ENCODE measurements at regions not wholly inside any gene's neighbourhood (a gene's known extent, or its start where the extent isn't known, plus 50 kb on each side); places are given as distances from the start of the nearest gene placed in this dataset.

DNA sequence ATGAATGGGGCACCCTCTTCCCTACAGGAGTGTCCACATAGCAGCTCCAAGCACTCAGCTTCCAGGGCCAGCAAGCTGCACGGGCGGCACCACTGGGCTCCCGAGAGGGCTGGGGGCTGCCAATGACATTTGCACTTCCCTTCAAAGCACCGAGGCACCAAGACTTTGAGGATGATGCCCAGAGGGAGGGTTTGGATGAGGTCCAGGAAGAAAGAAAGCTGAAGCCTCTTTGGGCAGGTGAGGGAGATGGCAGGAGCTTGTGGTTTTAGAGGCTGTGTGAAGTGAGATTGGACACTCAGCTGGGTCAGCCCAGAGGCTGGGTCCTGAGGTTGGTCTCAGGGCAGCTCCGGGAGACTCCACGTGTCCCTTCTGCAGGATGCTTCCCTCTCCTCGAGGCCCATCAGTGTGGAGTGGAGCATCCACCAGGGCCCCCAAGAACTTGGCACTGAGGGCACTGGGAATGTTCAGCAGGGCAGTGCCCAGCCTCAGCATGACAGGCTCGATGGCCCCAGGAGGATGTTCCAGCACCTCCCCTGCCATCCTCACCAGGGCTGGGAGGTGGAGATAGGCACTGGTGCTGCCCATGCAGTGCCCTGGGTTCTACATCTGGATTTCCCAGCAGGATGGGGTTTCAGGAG, 54.9 kb upstream of the IGFBP3 start:
- no peak for ATAC-seq
- ChIA-PET POLR2A (no interaction called here), CTCF (no interaction called here), RAD21 (ENCODE audit: low non-redundant PET in 1 of 2, low total read pairs in 2 of 2, uncharacterized antibody in 2 of 2, unreplicated experiment in 2 of 2) (no interaction called here)
- Histone ChIP-seq H3K36me3 (ENCODE audit: control insufficient read depth in 1 of 2, insufficient read depth in 2 of 2, low read length in 2 of 2) (no peaks in the 10 kb centered on the region), H3K4me3 (replicated peaks in 1 of 2; ENCODE audit: low read depth in 1 of 2, low read length in 2 of 2) (no peak overlapping the region), H3K27ac (ENCODE audit: low read depth, low read length) (no peak overlapping the region), H3K9me3 (ENCODE audit: control insufficient read depth in 1 of 2, insufficient read depth in 1 of 2, low read depth in 1 of 2, low read length in 2 of 2) (no peaks in the 10 kb centered on the region), H2AFZ (ENCODE audit: low read depth, low read length, poor library complexity, severe bottlenecking) (no peak overlapping the region), H3K4me1 (ENCODE audit: control insufficient read depth in 1 of 2, insufficient read depth in 2 of 2, low read length in 2 of 2) (peaks cover 27 to 77% of the 10 kb centered on the region in 2 experiments), H3K9ac (ENCODE audit: low read length) (no peak overlapping the region), H3K27me3 (ENCODE audit: insufficient read depth, low read length) (no peaks in the 10 kb centered on the region), H3K9me2 (ENCODE audit: insufficient read depth) (no peaks in the 10 kb centered on the region), H4K20me1 (ENCODE audit: insufficient read depth) (no peaks in the 10 kb centered on the region), H3K79me2 (ENCODE audit: insufficient read depth, low read length) (no peaks in the 10 kb centered on the region), H3K4me2 (ENCODE audit: low read length) (peak overlapping the region; percentile 3; the same call in 1 of the 2 replicates)
- intact Hi-C loops (cut with micrococcal nuclease) = no loop called here
- BruUV-seq (replicated peaks) = no TSS peak
- TF ChIP-seq, protein P1, sequence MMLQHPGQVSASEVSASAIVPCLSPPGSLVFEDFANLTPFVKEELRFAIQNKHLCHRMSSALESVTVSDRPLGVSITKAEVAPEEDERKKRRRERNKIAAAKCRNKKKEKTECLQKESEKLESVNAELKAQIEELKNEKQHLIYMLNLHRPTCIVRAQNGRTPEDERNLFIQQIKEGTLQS (IDR thresholded peaks at IDR 0.05) = no peak
- no peak for TF ChIP-seq RAD21 (IDR thresholded peaks at IDR 0.05; ENCODE audit: low read depth)
- TF ChIP-seq, protein P2, sequence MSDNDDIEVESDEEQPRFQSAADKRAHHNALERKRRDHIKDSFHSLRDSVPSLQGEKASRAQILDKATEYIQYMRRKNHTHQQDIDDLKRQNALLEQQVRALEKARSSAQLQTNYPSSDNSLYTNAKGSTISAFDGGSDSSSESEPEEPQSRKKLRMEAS (IDR thresholded peaks at IDR 0.05) = no peak
- no peak for TF ChIP-seq ZBTB33 (IDR thresholded peaks at IDR 0.05; ENCODE audit: extremely low read depth, insufficient replicate concordance, low read length)
- no peak for TF ChIP-seq POLR2AphosphoS5 (IDR thresholded peaks at IDR 0.05; ENCODE audit: low read depth, low read length)
- TF ChIP-seq CBX3 (IDR thresholded peaks at IDR 0.05; ENCODE audit: low read depth) = no peak
- no peak for TF ChIP-seq EZH2 (IDR thresholded peaks at IDR 0.05)
- no peak for TF ChIP-seq EZH2phosphoT487 (IDR thresholded peaks at IDR 0.05; ENCODE audit: borderline replicate concordance)
- no peak for TF ChIP-seq SRF (IDR thresholded peaks at IDR 0.05; ENCODE audit: low read depth)
- no peak for TF ChIP-seq EGR1 (IDR thresholded peaks at IDR 0.05; ENCODE audit: low read depth)
- TF ChIP-seq YY1 (IDR thresholded peaks at IDR 0.05; ENCODE audit: extremely low read depth, insufficient replicate concordance, low read depth, low read length) = no peak
- no peak for TF ChIP-seq ZFX (IDR thresholded peaks at IDR 0.05)
- TF ChIP-seq FOSL1 (IDR thresholded peaks at IDR 0.05; ENCODE audit: low read depth) = no peak
- TF ChIP-seq, protein P3, sequence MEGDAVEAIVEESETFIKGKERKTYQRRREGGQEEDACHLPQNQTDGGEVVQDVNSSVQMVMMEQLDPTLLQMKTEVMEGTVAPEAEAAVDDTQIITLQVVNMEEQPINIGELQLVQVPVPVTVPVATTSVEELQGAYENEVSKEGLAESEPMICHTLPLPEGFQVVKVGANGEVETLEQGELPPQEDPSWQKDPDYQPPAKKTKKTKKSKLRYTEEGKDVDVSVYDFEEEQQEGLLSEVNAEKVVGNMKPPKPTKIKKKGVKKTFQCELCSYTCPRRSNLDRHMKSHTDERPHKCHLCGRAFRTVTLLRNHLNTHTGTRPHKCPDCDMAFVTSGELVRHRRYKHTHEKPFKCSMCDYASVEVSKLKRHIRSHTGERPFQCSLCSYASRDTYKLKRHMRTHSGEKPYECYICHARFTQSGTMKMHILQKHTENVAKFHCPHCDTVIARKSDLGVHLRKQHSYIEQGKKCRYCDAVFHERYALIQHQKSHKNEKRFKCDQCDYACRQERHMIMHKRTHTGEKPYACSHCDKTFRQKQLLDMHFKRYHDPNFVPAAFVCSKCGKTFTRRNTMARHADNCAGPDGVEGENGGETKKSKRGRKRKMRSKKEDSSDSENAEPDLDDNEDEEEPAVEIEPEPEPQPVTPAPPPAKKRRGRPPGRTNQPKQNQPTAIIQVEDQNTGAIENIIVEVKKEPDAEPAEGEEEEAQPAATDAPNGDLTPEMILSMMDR (IDR thresholded peaks at IDR 0.05 in 2 of 3, conservative IDR thresholded peaks at IDR 0.05 in 1 of 3; ENCODE audit: borderline replicate concordance in 1 of 3, insufficient read depth in 1 of 3, low read depth in 2 of 3, low read length in 2 of 3) = no peak
- TF ChIP-seq ZNF274 (IDR thresholded peaks at IDR 0.05; ENCODE audit: low read depth, low read length) = no peak
- no peak for DNase-seq (ENCODE audit: low read depth, low spot score)
